ENCODE measurements at regions not wholly inside any gene's neighbourhood (a gene's known extent, or its start where the extent isn't known, plus 50 kb on each side); places are given as distances from the start of the nearest gene placed in this dataset.
"Not testable (repeated sequence)": the region's sequence is repeated elsewhere in the genome, so short reads cannot be mapped to it uniquely, and the experiment has no call there.

GRCh38 chr6:151690768-151691562 lies 116.5 kb upstream of the ESR1 start:
- Histone ChIP-seq H3K4me1 (ENCODE audit: insufficient read depth, low read length) (peaks cover 11% of the 10 kb centered on the region), H3K4me3 (ENCODE audit: low read length in 2 of 2) (peak overlapping the region; percentile 24 to 46), H3K27ac (ENCODE audit: low read depth, low read length) (peak overlapping the region; percentile 37), H3K9me3 (ENCODE audit: control insufficient read depth in 1 of 2, low read length in 2 of 2) (no peaks in the 10 kb centered on the region), H3K27me3 (ENCODE audit: insufficient read depth, low read length) (no peaks in the 10 kb centered on the region), H3K36me3 (ENCODE audit: insufficient read depth, low read length) (no peaks in the 10 kb centered on the region)
- intact Hi-C loops (cut with micrococcal nuclease) = loop anchor here (1.0 to 2.0 kb wide), 5 partner anchors 66 to 647 kb away; no protein-coding TSS in a partner anchor
- peaks cover 9 to 27% (median 24%) of the 10 kb centered on the region in 4 donors for H3K4me1 Mint-ChIP-seq
- H3K36me3 Mint-ChIP-seq = no peaks in the 10 kb centered on the region
- POLR2A ChIA-PET (ENCODE audit: partially characterized antibody) = interaction anchor here (0.6 to 2.5 kb wide), 12 partner anchors 11 to 647 kb away, joined by 3 to 14 read pairs (median 4); no protein-coding TSS in a partner anchor
- peak overlapping the region; percentile 74 to 89 (median 86) for H3K4me3 Mint-ChIP-seq
- DNase-seq = peak in 4 of 5 donors; percentile 33 to 48 (median 36)
- H3K27me3 Mint-ChIP-seq = no peaks in the 10 kb centered on the region
- no peaks in the 10 kb centered on the region for H3K9me3 Mint-ChIP-seq
- CTCF ChIA-PET (ENCODE audit: partially characterized antibody) = interaction anchor here (0.8 to 3.7 kb wide), 33 partner anchors 8 to 1207 kb away, joined by 3 to 54 read pairs (median 4); no protein-coding TSS in a partner anchor
- H3K27ac Mint-ChIP-seq = peak overlapping the region; percentile 76 to 90 (median 81)

- peak overlapping the region; percentile 6 to 89 (median 86) for H3K4me3 Mint-ChIP-seq
- intact Hi-C loops (cut with micrococcal nuclease) = no loop called here
- H3K4me1 ChIP-seq (ENCODE audit: insufficient read depth, low read length) = peaks cover 11% of the 10 kb centered on the region
- no peaks in the 10 kb centered on the region for H3K36me3 ChIP-seq (ENCODE audit: insufficient read depth, low read length)
- H3K9me3 ChIP-seq (ENCODE audit: control insufficient read depth in 1 of 2, low read length in 2 of 2) = no peaks in the 10 kb centered on the region
- no peaks in the 10 kb centered on the region for H3K27me3 Mint-ChIP-seq
- no peaks in the 10 kb centered on the region for H3K27me3 ChIP-seq (ENCODE audit: insufficient read depth, low read length)
- DNase-seq = no peak
- H3K27ac ChIP-seq (ENCODE audit: low read depth, low read length) = no peak overlapping the region
- no peak overlapping the region for H3K4me3 ChIP-seq (ENCODE audit: low read length in 2 of 2)
- peaks cover 0 to 2% (median 0%) of the 10 kb centered on the region in 8 donors for H3K9me3 Mint-ChIP-seq
- peak overlapping the region in 3 of 7 donors; percentile 28 to 85 (median 37) for H3K27ac Mint-ChIP-seq
- no peaks in the 10 kb centered on the region for H3K36me3 Mint-ChIP-seq
- peaks cover 9 to 27% (median 25%) of the 10 kb centered on the region in 4 donors for H3K4me1 Mint-ChIP-seq
- ChIA-PET CTCF (ENCODE audit: partially characterized antibody) (interaction anchor here (3.7 kb wide), 1 partner anchor 433 kb away, joined by 54 read pairs; no protein-coding TSS in a partner anchor), POLR2A (ENCODE audit: partially characterized antibody) (interaction anchor here (0.6 to 2.5 kb wide), 3 partner anchors 25 to 493 kb away, joined by 4 to 13 read pairs (median 12); no protein-coding TSS in a partner anchor)
Observed at GRCh38 chr6:151692216-151692615, 115.3 kb upstream of the ESR1 start.

- H3K36me3 ChIP-seq (ENCODE audit: insufficient read depth, low read length) = no peaks in the 10 kb centered on the region
- ChIA-PET POLR2A (ENCODE audit: partially characterized antibody) (no interaction called here), CTCF (ENCODE audit: partially characterized antibody) (interaction anchor here (1.1 to 3.7 kb wide), 4 partner anchors 18 to 608 kb away, joined by 3 to 54 read pairs (median 4); no protein-coding TSS in a partner anchor)
- Mint-ChIP-seq H3K27me3 (no peaks in the 10 kb centered on the region), H3K27ac (no peak overlapping the region), H3K4me1 (peaks cover 9 to 27% (median 25%) of the 10 kb centered on the region in 4 donors), H3K36me3 (peaks cover 0 to under 1% of the 10 kb centered on the region in 2 donors), H3K4me3 (peak overlapping the region in 1 of 8 donors; percentile 39), H3K9me3 (peaks cover 0 to 2% (median 0%) of the 10 kb centered on the region in 8 donors)
- peaks cover 11% of the 10 kb centered on the region for H3K4me1 ChIP-seq (ENCODE audit: insufficient read depth, low read length)
- no peaks in the 10 kb centered on the region for H3K27me3 ChIP-seq (ENCODE audit: insufficient read depth, low read length)
- no peak for DNase-seq
- H3K4me3 ChIP-seq (ENCODE audit: low read length in 2 of 2) = no peak overlapping the region
- intact Hi-C loops (cut with micrococcal nuclease) = no loop called here
- H3K27ac ChIP-seq (ENCODE audit: low read depth, low read length) = no peak overlapping the region
- no peaks in the 10 kb centered on the region for H3K9me3 ChIP-seq (ENCODE audit: control insufficient read depth in 1 of 2, low read length in 2 of 2)
Observed at GRCh38 chr6:151693366-151693765, 114.1 kb upstream of the ESR1 start.

- no peaks in the 10 kb centered on the region for H3K9me3 ChIP-seq (ENCODE audit: control insufficient read depth in 1 of 2, low read length in 2 of 2)
- no peak overlapping the region for H3K4me3 ChIP-seq (ENCODE audit: low read length in 2 of 2)
- CTCF ChIA-PET (ENCODE audit: partially characterized antibody) = no interaction called here
- peaks cover 0 to 9% of the 10 kb centered on the region in 2 donors for H3K36me3 Mint-ChIP-seq
- no peak overlapping the region for H3K27ac ChIP-seq (ENCODE audit: low read depth, low read length)
- no peak overlapping the region for H3K27ac Mint-ChIP-seq
- POLR2A ChIA-PET (ENCODE audit: partially characterized antibody) = no interaction called here
- no peaks in the 10 kb centered on the region for H3K36me3 ChIP-seq (ENCODE audit: insufficient read depth, low read length)
- peaks cover 7 to 28% (median 22%) of the 10 kb centered on the region in 4 donors for H3K4me1 Mint-ChIP-seq
- no peaks in the 10 kb centered on the region for H3K27me3 ChIP-seq (ENCODE audit: insufficient read depth, low read length)
- peaks cover 0 to 2% (median 0%) of the 10 kb centered on the region in 8 donors for H3K9me3 Mint-ChIP-seq
- DNase-seq = no peak
- peaks cover 8% of the 10 kb centered on the region for H3K4me1 ChIP-seq (ENCODE audit: insufficient read depth, low read length)
- intact Hi-C loops (cut with micrococcal nuclease) = no loop called here
- H3K27me3 Mint-ChIP-seq = no peaks in the 10 kb centered on the region
- no peak overlapping the region for H3K4me3 Mint-ChIP-seq
Observed at GRCh38 chr6:151695156-151695555, 112.3 kb upstream of the ESR1 start.

- H3K27ac ChIP-seq (ENCODE audit: low read depth, low read length); H3K27me3 Mint-ChIP-seq; CTCF ChIA-PET (ENCODE audit: partially characterized antibody); DNase-seq; intact Hi-C loops (cut with micrococcal nuclease); H3K36me3 Mint-ChIP-seq; H3K4me3 ChIP-seq (ENCODE audit: low read length in 2 of 2); H3K9me3 Mint-ChIP-seq; H3K9me3 ChIP-seq (ENCODE audit: control insufficient read depth in 1 of 2, low read length in 2 of 2); POLR2A ChIA-PET (ENCODE audit: partially characterized antibody); H3K36me3 ChIP-seq (ENCODE audit: insufficient read depth, low read length); H3K4me1 ChIP-seq (ENCODE audit: insufficient read depth, low read length); H3K27me3 ChIP-seq (ENCODE audit: insufficient read depth, low read length); H3K4me3 Mint-ChIP-seq: not testable (repeated sequence)
- Mint-ChIP-seq H3K4me1 (peaks cover 6 to 23% (median 14%) of the 10 kb centered on the region in 4 donors), H3K27ac (peak overlapping the region in 1 of 7 donors; percentile 4)
Observed at GRCh38 chr6:151696302-151696701, 111.2 kb upstream of the ESR1 start.

- peaks cover 0 to 9% of the 10 kb centered on the region in 2 donors for H3K36me3 Mint-ChIP-seq
- H3K4me3 Mint-ChIP-seq = peak overlapping the region in 1 of 8 donors; percentile 31
- no peaks in the 10 kb centered on the region for H3K36me3 ChIP-seq (ENCODE audit: insufficient read depth, low read length)
- H3K27ac ChIP-seq (ENCODE audit: low read depth, low read length) = no peak overlapping the region
- peaks cover 28% of the 10 kb centered on the region for H3K4me1 ChIP-seq (ENCODE audit: insufficient read depth, low read length)
- H3K27me3 ChIP-seq (ENCODE audit: insufficient read depth, low read length) = no peaks in the 10 kb centered on the region
- CTCF ChIA-PET (ENCODE audit: partially characterized antibody) = interaction anchor here (1.1 kb wide), 1 partner anchor 9 kb away, joined by 5 read pairs; no protein-coding TSS in a partner anchor
- DNase-seq = no peak
- peaks cover 0 to 2% (median 0%) of the 10 kb centered on the region in 8 donors for H3K9me3 Mint-ChIP-seq
- no peak overlapping the region for H3K27ac Mint-ChIP-seq
- peaks cover 21 to 36% (median 27%) of the 10 kb centered on the region in 4 donors for H3K4me1 Mint-ChIP-seq
- POLR2A ChIA-PET (ENCODE audit: partially characterized antibody) = no interaction called here
- no peak overlapping the region for H3K4me3 ChIP-seq (ENCODE audit: low read length in 2 of 2)
- H3K9me3 ChIP-seq (ENCODE audit: control insufficient read depth in 1 of 2, low read length in 2 of 2) = no peaks in the 10 kb centered on the region
- intact Hi-C loops (cut with micrococcal nuclease) = no loop called here
- H3K27me3 Mint-ChIP-seq = no peaks in the 10 kb centered on the region
Observed at GRCh38 chr6:151698931-151699700, 108.4 kb upstream of the ESR1 start.
